ENCODE measurements at regions not wholly inside any gene's neighbourhood (a gene's known extent, or its start where the extent isn't known, plus 50 kb on each side); places are given as distances from the start of the nearest gene placed in this dataset.

- no peak for TF ChIP-seq CTCF (conservative IDR thresholded peaks at IDR 0.05; ENCODE audit: low read length)
- TF ChIP-seq EZH2phosphoT487 (IDR thresholded peaks at IDR 0.05; ENCODE audit: borderline replicate concordance, low read depth, low read length) = no peak
These were observed 1398.3 kb upstream of the CDH6 start for GRCh38 chr5:29795096-29795652.

Data from OCI-LY7 (cell line).